Endothelial cell of umbilical vein (primary cell): ENCODE measurements at regions not wholly inside any gene's neighbourhood (a gene's known extent, or its start where the extent isn't known, plus 50 kb on each side); places are given as distances from the start of the nearest gene placed in this dataset.

ENCODE experiments used
- CTCF ChIP-seq, 2 donors: IDR thresholded peaks; 1 replicate in 1 of 2; 2 replicates in 1 of 2; pipeline ENCODE4 v1.5.1; 2011; ENCODE audit warnings: low read length in 2 of 2, mild to moderate bottlenecking in 2 of 2, moderate library complexity in 2 of 2, control low read depth in 1 of 2, inconsistent platforms in 1 of 2, low read depth in 1 of 2; ENCODE audit not compliant: insufficient read depth in 1 of 2; ENCODE audit errors: extremely low read depth in 1 of 2
- POLR2AphosphoS5 ChIP-seq: IDR thresholded peaks from 2 replicates; pipeline ENCODE4 v1.6.1; 2012; ENCODE audit warnings: low read depth, mild to moderate bottlenecking, control low read depth, low read length, moderate library complexity; ENCODE audit not compliant: insufficient read depth

DNA sequence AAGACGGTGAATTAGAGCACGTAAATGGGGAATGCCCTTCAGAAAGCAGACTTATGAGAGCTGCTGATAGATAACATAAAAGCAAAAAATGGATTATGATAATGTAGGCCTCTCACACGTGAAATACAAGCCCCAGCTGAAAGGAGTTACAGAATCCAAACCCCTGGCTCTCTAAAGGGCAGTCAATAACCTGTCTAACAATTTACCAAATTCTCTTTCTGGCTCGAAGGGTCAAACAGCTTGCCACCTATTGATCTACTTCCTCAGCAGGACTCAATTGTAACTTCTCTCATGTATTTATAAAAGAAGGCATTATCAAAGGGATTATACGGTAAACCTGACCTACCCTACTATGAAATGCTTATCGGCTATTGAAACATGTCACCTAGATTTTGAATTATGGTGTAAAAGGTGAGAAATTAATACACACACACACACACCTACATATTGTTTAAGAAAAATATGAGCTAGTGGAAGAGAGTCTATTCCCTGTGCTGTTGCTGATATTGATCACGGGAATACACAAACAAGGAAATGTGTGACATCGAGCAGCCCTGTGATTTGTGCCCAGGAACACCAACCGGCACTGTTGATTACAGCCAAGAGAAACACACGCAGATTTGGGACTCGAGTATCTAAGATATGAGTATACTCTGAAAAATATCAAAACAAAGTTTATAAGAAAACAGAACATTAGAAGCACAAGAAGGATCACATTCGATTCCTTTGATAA is 135.6 kb upstream of the NEBL start:
- no peak for TF ChIP-seq CTCF (IDR thresholded peaks at IDR 0.05; ENCODE audit: extremely low read depth in 1 of 2, insufficient read depth in 1 of 2, low read depth in 1 of 2, low read length in 2 of 2)
- TF ChIP-seq POLR2AphosphoS5 = no peak
